HL-60/S4 (cell line): ENCODE measurements at regions not wholly inside any gene's neighbourhood (a gene's known extent, or its start where the extent isn't known, plus 50 kb on each side); places are given as distances from the start of the nearest gene placed in this dataset.
"Not testable (repeated sequence)": the region's sequence is repeated elsewhere in the genome, so short reads cannot be mapped to it uniquely, and the experiment has no call there.

Experiments
- in situ Hi-C: fragments of 300-500 bp; cut with MboI; formaldehyde crosslinking; loops from 2 replicates; pipeline ENCODE4 v1.14.3; 2022; ENCODE audit warnings: low sequenced_read_pairs

- in situ Hi-C loops = no loop called here
These were observed 628.7 kb upstream of the SEMA3D start for GRCh38 chr7:85815526-85815925.

GRCh38 chr7:85806321-85806720 is 619.5 kb upstream of the SEMA3D start:
- in situ Hi-C loops = no loop called here

GRCh38 chr7:85805656-85806055 is 618.8 kb upstream of the SEMA3D start:
- in situ Hi-C loops = no loop called here

- in situ Hi-C loops = no loop called here
These were observed 618.4 kb upstream of the SEMA3D start for GRCh38 chr7:85805249-85805648.

GRCh38 chr7:85802211-85802610 is 615.4 kb upstream of the SEMA3D start:
- in situ Hi-C loops = no loop called here

GRCh38 chr7:85796956-85797355 is 610.1 kb upstream of the SEMA3D start:
- in situ Hi-C loops = no loop called here

GRCh38 chr7:85791098-85791497 is 604.2 kb upstream of the SEMA3D start:
- in situ Hi-C loops = not testable (repeated sequence)

- in situ Hi-C loops = no loop called here
These were observed 594.8 kb upstream of the SEMA3D start for GRCh38 chr7:85781606-85782005.

GRCh38 chr7:85776691-85777345 is 590.0 kb upstream of the SEMA3D start:
- in situ Hi-C loops = no loop called here

GRCh38 chr7:85775431-85775830 is 588.6 kb upstream of the SEMA3D start:
- in situ Hi-C loops = no loop called here

GRCh38 chr7:85774986-85775385 is 588.1 kb upstream of the SEMA3D start:
- in situ Hi-C loops = no loop called here

- in situ Hi-C loops = no loop called here
These were observed 586.4 kb upstream of the SEMA3D start for GRCh38 chr7:85773116-85773728.

- in situ Hi-C loops = no loop called here
These were observed 584.7 kb upstream of the SEMA3D start for GRCh38 chr7:85771516-85771915.

GRCh38 chr7:85770332-85770731 is 583.5 kb upstream of the SEMA3D start:
- in situ Hi-C loops = no loop called here

- in situ Hi-C loops = no loop called here
These were observed 578.9 kb upstream of the SEMA3D start for GRCh38 chr7:85765698-85766298.

GRCh38 chr7:85764034-85764433 is 577.2 kb upstream of the SEMA3D start:
- in situ Hi-C loops = no loop called here

- in situ Hi-C loops = no loop called here
These were observed 570.5 kb upstream of the SEMA3D start for GRCh38 chr7:85757348-85757747.

GRCh38 chr7:85750454-85750949 is 563.6 kb upstream of the SEMA3D start:
- in situ Hi-C loops = no loop called here

- in situ Hi-C loops = no loop called here
These were observed 563.0 kb upstream of the SEMA3D start for GRCh38 chr7:85749696-85750453.

- in situ Hi-C loops = no loop called here
These were observed 562.0 kb upstream of the SEMA3D start for GRCh38 chr7:85748861-85749260.

GRCh38 chr7:85737426-85737825 is 550.6 kb upstream of the SEMA3D start:
- in situ Hi-C loops = no loop called here

GRCh38 chr7:85736085-85736484 is 549.2 kb upstream of the SEMA3D start:
- in situ Hi-C loops = no loop called here
